ENCODE measurements at regions not wholly inside any gene's neighbourhood (a gene's known extent, or its start where the extent isn't known, plus 50 kb on each side); places are given as distances from the start of the nearest gene placed in this dataset.
"Not testable (repeated sequence)": the region's sequence is repeated elsewhere in the genome, so short reads cannot be mapped to it uniquely, and the experiment has no call there.

DNA sequence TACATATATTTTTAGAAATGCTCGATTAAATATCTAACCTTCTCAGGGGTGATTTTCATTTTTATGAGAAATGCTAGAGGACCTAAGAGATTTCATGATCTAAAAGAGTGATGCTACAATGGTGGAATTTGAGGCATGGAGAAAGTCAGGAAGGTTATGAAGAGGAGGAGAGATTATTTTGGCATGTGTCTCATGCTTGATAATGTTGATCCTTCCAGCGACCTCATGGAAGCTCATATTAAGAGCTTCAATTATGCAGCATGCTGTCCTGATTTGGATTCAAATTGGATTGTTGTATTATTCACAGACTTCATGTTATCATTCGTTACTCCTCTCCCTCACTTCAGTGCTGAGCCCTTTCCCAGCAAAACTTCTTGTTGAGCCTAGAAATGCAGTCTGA, 112.5 kb downstream of the RAP2B start:
- H3K36me3 ChIP-seq = no peaks in the 10 kb centered on the region
- H3K27ac ChIP-seq = no peak overlapping the region
- H3K9ac ChIP-seq = no peak overlapping the region
- no peaks in the 10 kb centered on the region for H4K20me1 ChIP-seq
- no peaks in the 10 kb centered on the region for H3K27me3 ChIP-seq
- peaks cover 0 to 19% (median 0%) of the 10 kb centered on the region in 10 experiments; a peak in 6 of 20 replicates for H3K4me1 ChIP-seq
- H3K4me3 ChIP-seq = no peak overlapping the region
- H3K9me3 ChIP-seq (replicated peaks in 1 of 11) = no peaks in the 10 kb centered on the region
- H3K4me2 ChIP-seq = no peak overlapping the region
- no peak for TF ChIP-seq Cebpa-rat (IDR thresholded peaks at IDR 0.05)

DNA sequence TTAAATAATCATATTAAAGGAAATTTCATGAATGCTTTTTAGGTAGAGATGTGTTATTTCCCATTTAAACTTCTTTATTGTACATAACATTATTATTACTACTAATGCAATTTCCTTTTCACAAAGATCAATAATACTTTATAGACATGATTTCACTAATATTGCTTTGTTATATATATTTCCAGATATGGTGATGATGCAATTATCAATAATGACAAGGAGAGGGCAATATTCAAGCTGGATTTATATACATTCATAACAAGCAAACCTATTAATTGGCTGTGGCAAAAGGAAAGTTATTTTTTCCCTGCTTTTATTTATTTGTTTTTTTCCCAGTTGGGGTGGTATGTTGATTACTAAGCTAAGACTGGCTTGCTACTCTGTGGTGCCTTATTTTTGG, 113.5 kb downstream of the RAP2B start:
- TF ChIP-seq Cebpa-rat (IDR thresholded peaks at IDR 0.05) = no peak
- Histone ChIP-seq H3K4me2 (no peak overlapping the region), H4K20me1 (no peaks in the 10 kb centered on the region), H3K36me3 (no peaks in the 10 kb centered on the region), H3K4me1 (peaks cover 0 to 19% (median 0%) of the 10 kb centered on the region in 10 experiments; a peak in 6 of 20 replicates), H3K27ac (no peak overlapping the region), H3K4me3 (no peak overlapping the region), H3K9me3 (replicated peaks in 1 of 11) (no peaks in the 10 kb centered on the region), H3K27me3 (no peaks in the 10 kb centered on the region), H3K9ac (no peak overlapping the region)

DNA sequence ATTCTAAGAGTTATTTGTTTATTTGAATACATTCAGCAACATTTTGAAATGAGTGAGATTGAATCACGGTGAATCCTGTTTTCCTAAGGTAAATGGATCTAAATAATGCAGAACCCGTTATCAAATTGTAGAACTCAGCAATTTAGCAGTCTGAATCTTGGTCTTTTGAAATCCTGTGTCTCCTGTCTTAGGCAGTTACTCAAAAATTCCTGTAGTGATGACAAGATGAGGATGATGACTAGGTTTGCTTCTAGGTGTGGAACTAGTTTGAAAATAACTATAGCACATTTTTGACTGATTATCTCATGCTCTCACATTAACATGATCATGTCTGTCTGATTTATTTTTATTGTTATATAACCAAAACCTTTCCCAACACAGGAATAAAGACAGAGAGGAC, 115.0 kb downstream of the RAP2B start:
- Histone ChIP-seq H4K20me1 (no peaks in the 10 kb centered on the region), H3K27me3 (no peaks in the 10 kb centered on the region), H3K4me3 (no peak overlapping the region), H3K4me2 (no peak overlapping the region), H3K4me1 (peaks cover 0 to 18% (median 0%) of the 10 kb centered on the region in 10 experiments; a peak in 6 of 20 replicates), H3K9me3 (replicated peaks in 1 of 11) (peaks cover 4 to 12% (median 9%) of the 10 kb centered on the region in 11 experiments; a peak in 15 of 22 replicates), H3K36me3 (no peaks in the 10 kb centered on the region), H3K27ac (no peak overlapping the region), H3K9ac (no peak overlapping the region)
- TF ChIP-seq Cebpa-rat (IDR thresholded peaks at IDR 0.05) = no peak

DNA sequence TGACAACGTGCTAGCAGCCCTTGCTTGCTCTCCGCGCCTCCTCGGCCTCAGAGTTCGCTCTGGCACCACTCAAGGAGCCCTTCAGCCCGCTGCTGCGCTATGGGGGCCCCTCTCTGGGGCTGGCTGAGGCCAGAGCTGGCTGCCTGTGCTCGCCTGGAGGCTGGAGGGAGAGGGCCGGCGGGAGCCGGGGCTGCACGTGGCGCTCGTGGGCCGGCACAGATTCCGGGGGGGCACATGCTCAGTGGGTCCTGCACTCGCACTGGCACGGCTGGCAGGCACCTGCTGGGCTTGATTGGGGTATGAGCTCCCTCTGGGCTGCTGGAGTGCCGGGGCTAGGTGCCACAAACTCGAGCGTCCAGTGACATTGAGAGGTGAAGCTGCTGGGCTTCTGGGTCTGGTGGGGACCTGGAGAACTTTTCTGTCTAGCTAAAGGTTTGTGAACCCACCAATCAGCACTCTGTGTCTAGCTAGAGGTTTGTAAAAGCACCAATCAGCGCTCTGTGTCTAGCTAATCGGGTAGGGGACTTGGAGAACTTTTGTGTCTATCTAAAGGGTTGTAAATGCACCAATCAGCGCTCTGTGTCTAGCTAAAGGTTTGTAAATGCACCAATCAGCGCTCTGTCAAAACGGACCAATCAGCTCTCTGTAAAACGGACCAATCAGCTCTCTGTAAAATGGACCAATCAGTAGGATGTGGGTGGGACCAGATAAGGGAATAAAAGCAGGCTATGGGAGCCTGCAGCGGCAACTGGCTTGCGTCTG, 119.4 kb downstream of the RAP2B start:
- not testable (repeated sequence) for H3K4me2 ChIP-seq, H4K20me1 ChIP-seq, H3K36me3 ChIP-seq, H3K4me3 ChIP-seq, H3K27me3 ChIP-seq, H3K9ac ChIP-seq
- H3K4me1 ChIP-seq = peaks cover 7 to 31% (median 16%) of the 10 kb centered on the region in 10 experiments; a peak in 19 of 20 replicates
- H3K27ac ChIP-seq = 0 out of 22 replicates have a peak overlapping the region, but pooled peaks of 1 of the 11 experiments have one; percentile 19
- H3K9me3 ChIP-seq (replicated peaks in 1 of 11) = peaks cover 4 to 14% (median 9%) of the 10 kb centered on the region in 11 experiments; a peak in 15 of 22 replicates

DNA sequence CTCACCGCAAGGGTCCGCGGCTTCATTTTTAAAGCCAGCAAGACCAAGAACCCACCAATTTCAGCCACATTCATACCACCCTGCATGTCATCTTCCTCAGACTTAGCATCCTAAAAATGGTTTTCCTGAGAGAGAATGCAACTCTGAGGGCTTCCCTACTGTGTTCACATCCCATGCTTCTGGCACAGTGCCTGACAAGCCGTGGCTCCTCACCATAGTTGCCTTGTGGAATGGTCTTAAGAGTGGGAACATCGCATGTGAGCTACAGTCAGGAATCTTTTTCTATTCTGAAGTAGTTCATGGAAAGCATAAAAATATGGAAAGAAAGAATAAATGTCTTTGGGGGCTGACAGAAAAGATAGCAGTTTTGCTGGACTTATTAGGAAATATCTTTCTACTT, 120.3 kb downstream of the RAP2B start:
- Histone ChIP-seq H3K36me3 (no peaks in the 10 kb centered on the region), H3K4me2 (no peak overlapping the region), H3K4me3 (no peak overlapping the region), H3K27me3 (no peaks in the 10 kb centered on the region), H3K9me3 (replicated peaks in 1 of 11) (peaks cover 4 to 14% (median 9%) of the 10 kb centered on the region in 11 experiments; a peak in 15 of 22 replicates), H3K9ac (no peak overlapping the region), H3K27ac (no peak overlapping the region), H4K20me1 (no peaks in the 10 kb centered on the region), H3K4me1 (peaks cover 7 to 41% (median 16%) of the 10 kb centered on the region in 10 experiments; a peak in 19 of 20 replicates)
- TF ChIP-seq Cebpa-rat (IDR thresholded peaks at IDR 0.05) = no peak

DNA sequence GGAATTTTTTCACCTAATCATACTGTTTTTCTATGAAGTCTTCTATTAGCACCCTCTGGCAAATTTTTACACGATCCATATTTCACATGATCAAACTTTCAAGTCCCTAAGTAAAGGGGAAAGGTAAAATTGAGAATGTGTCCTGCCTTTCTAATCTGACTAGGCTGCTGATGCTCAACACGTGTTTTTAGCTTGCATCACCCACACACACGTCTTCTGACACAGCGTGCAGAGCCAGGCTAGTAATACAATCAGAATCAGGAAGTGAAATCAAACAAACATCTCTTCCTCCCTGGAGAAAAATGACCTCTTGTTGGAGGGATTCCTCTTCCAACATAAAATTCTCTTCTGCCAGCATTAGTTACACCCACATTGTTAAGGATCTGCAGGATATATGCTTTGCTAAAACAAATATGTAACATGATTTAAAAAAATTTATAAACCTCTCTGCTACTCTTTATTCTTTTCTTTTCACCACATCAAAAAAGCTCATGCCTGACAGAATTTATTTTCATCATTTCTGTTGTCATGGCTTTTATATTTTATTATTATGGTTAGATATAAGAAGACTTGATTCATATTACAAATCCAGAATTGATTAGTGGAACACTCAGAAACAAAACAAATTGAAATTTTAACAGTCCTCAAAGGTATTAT, 122.4 kb downstream of the RAP2B start:
- Histone ChIP-seq H3K9me3 (replicated peaks in 1 of 11) (peaks cover 4 to 14% (median 9%) of the 10 kb centered on the region in 11 experiments; a peak in 15 of 22 replicates), H3K27me3 (no peaks in the 10 kb centered on the region), H4K20me1 (no peaks in the 10 kb centered on the region), H3K4me2 (peak overlapping the region; percentile 1 to 79 (median 25); a peak in 13 of 22 replicates), H3K9ac (peak overlapping the region in 4 of 11 experiments; percentile 28 to 63 (median 35); a peak in 4 of 22 replicates), H3K36me3 (no peaks in the 10 kb centered on the region), H3K27ac (peak overlapping the region in 6 of 11 experiments; percentile 1 to 74 (median 60); a peak in 11 of 22 replicates), H3K4me3 (no peak overlapping the region), H3K4me1 (peaks cover 7 to 61% (median 20%) of the 10 kb centered on the region in 10 experiments; a peak in 19 of 20 replicates)
- TF ChIP-seq Cebpa-rat (IDR thresholded peaks at IDR 0.05) = peak in 1 of 11 experiments; percentile 14; a peak in 2 of 22 replicates

DNA sequence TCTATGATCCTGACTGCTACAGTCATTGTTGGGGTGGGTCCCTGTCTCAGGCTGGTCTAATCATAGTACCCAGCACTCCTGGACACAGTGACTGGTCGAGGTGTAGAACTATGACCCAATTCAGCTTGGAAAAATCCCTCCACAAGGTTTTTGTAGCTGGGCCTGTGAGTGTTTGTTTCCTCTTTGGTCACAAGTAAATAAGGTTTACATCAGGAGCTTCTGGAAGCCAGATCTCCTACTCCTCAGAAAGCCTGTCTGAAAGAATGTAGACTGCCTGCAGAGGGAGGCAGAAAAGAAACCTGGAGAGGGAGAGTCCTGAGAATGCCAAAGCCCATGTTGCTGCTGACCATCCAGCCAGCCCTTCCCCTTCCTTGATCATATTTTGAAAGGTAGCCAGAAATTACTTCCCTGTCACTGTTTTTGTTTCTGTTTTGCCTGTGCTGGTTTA, 123.2 kb downstream of the RAP2B start:
- no peak overlapping the region; a peak in 1 of 20 replicates for H3K4me3 ChIP-seq
- no peaks in the 10 kb centered on the region for H3K36me3 ChIP-seq
- peaks cover 4 to 14% (median 9%) of the 10 kb centered on the region in 11 experiments; a peak in 15 of 22 replicates for H3K9me3 ChIP-seq (replicated peaks in 1 of 11)
- peak overlapping the region in 7 of 11 experiments; percentile 11 to 72 (median 66); a peak in 11 of 22 replicates for H3K27ac ChIP-seq
- H3K27me3 ChIP-seq = no peaks in the 10 kb centered on the region
- TF ChIP-seq Cebpa-rat (IDR thresholded peaks at IDR 0.05) = no peak
- peaks cover 7 to 69% (median 22%) of the 10 kb centered on the region in 10 experiments; a peak in 19 of 20 replicates for H3K4me1 ChIP-seq
- H4K20me1 ChIP-seq = no peaks in the 10 kb centered on the region
- peak overlapping the region in 4 of 11 experiments; percentile 17 to 56 (median 23); a peak in 4 of 22 replicates for H3K9ac ChIP-seq
- peak overlapping the region in 6 of 11 experiments; percentile 4 to 79 (median 56); a peak in 9 of 22 replicates for H3K4me2 ChIP-seq

GRCh38 chr3:153285982-153286381, 124.0 kb downstream of the RAP2B start:
- Histone ChIP-seq H3K9ac (peak overlapping the region in 1 of 11 experiments; percentile 56; a peak in 1 of 22 replicates), H4K20me1 (no peaks in the 10 kb centered on the region), H3K4me1 (peaks cover 7 to 77% (median 22%) of the 10 kb centered on the region in 10 experiments; a peak in 19 of 20 replicates), H3K27ac (peak overlapping the region in 5 of 11 experiments; percentile 14 to 72 (median 69); a peak in 7 of 22 replicates), H3K9me3 (replicated peaks in 1 of 11) (peaks cover 4 to 13% (median 9%) of the 10 kb centered on the region in 11 experiments; a peak in 15 of 22 replicates), H3K4me2 (peak overlapping the region in 5 of 11 experiments; percentile 15 to 79 (median 58); a peak in 8 of 22 replicates), H3K36me3 (no peaks in the 10 kb centered on the region), H3K27me3 (no peaks in the 10 kb centered on the region), H3K4me3 (no peak overlapping the region)
- no peak for TF ChIP-seq Cebpa-rat (IDR thresholded peaks at IDR 0.05)

Data from BLaER1 treated with 17β-estradiol and CSF1 and Interleukin-3, amounts not matched to agents 10 nM and 100 nM (cell line).